Body of pancreas (tissue), 4 donors: ENCODE measurements at regions not wholly inside any gene's neighbourhood (a gene's known extent, or its start where the extent isn't known, plus 50 kb on each side); places are given as distances from the start of the nearest gene placed in this dataset.

Experiments
- POLR2A ChIP-seq, 3 donors: fragments of 450-650 bp; IDR thresholded peaks; one replicate each; pipeline ENCODE4 v1.6.1; 2016; ENCODE audit warnings: antibody characterized with exemption in 3 of 3, mild to moderate bottlenecking in 2 of 3
- TF ChIP-seq, protein P1 (sequence below), 7 experiments: fragments of 450-650 bp in 4 of 7; fragments of 200-600 bp in 3 of 7; sonication (generic) in 3 of 7; IDR thresholded peaks; one replicate each; pipeline ENCODE4 v1.5.1; 2016 to 2019; ENCODE audit warnings: antibody characterized with exemption in 7 of 7

GRCh38 chr7:84482476-84482875, 287.9 kb upstream of the SEMA3A start:
- TF ChIP-seq, protein P1, sequence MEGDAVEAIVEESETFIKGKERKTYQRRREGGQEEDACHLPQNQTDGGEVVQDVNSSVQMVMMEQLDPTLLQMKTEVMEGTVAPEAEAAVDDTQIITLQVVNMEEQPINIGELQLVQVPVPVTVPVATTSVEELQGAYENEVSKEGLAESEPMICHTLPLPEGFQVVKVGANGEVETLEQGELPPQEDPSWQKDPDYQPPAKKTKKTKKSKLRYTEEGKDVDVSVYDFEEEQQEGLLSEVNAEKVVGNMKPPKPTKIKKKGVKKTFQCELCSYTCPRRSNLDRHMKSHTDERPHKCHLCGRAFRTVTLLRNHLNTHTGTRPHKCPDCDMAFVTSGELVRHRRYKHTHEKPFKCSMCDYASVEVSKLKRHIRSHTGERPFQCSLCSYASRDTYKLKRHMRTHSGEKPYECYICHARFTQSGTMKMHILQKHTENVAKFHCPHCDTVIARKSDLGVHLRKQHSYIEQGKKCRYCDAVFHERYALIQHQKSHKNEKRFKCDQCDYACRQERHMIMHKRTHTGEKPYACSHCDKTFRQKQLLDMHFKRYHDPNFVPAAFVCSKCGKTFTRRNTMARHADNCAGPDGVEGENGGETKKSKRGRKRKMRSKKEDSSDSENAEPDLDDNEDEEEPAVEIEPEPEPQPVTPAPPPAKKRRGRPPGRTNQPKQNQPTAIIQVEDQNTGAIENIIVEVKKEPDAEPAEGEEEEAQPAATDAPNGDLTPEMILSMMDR (IDR thresholded peaks at IDR 0.05), result no peak
- no peak for TF ChIP-seq POLR2A (IDR thresholded peaks at IDR 0.05)
